Vagina (tissue), 2 donors: ENCODE measurements at regions not wholly inside any gene's neighbourhood (a gene's known extent, or its start where the extent isn't known, plus 50 kb on each side); places are given as distances from the start of the nearest gene placed in this dataset.

Experiments used
- POLR2A ChIP-seq, 2 donors: fragments of 450-650 bp; IDR thresholded peaks; one replicate each; pipeline ENCODE4 v1.6.1; 2017; ENCODE audit warnings: antibody characterized with exemption in 2 of 2, mild to moderate bottlenecking in 2 of 2, moderate library complexity in 2 of 2
- POLR2AphosphoS5 ChIP-seq, 2 donors: sonication (generic); formaldehyde crosslinking; IDR thresholded peaks; one replicate each; pipeline ENCODE4 v1.9.0; 2017; ENCODE audit warnings: antibody characterized with exemption in 2 of 2, mild to moderate bottlenecking in 2 of 2, low read depth in 1 of 2; ENCODE audit not compliant: insufficient read depth in 1 of 2
- TF ChIP-seq, protein P1 (sequence below), 3 experiments: fragments of 450-650 bp in 2 of 3; fragments of 200-600 bp in 1 of 3; sonication (generic) in 1 of 3; IDR thresholded peaks; one replicate each; pipeline ENCODE4 v1.5.1; 2017 to 2019; ENCODE audit warnings: antibody characterized with exemption in 3 of 3, mild to moderate bottlenecking in 2 of 3, moderate library complexity in 2 of 3

DNA sequence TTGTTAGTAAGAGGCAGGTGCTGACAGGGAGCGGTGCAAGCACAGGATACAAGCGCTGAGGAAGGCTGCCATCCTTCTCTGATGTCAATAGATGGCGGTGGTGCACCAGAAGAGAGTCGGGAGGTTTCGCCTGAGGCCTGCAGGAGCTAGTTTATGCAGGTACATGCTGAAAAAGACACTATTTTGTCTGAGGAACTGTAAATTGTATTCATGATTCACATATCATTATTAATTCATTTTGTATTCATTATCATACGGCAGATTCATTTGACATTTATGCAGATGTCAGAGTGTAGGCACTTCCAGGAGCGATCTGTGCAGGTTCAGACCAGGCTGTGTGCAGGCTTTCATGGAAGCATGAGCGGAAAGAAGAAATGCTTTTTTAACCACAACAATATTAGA, 824.0 kb downstream of the STIM2 start:
- no peak for TF ChIP-seq POLR2A (IDR thresholded peaks at IDR 0.05)
- TF ChIP-seq, protein P1, sequence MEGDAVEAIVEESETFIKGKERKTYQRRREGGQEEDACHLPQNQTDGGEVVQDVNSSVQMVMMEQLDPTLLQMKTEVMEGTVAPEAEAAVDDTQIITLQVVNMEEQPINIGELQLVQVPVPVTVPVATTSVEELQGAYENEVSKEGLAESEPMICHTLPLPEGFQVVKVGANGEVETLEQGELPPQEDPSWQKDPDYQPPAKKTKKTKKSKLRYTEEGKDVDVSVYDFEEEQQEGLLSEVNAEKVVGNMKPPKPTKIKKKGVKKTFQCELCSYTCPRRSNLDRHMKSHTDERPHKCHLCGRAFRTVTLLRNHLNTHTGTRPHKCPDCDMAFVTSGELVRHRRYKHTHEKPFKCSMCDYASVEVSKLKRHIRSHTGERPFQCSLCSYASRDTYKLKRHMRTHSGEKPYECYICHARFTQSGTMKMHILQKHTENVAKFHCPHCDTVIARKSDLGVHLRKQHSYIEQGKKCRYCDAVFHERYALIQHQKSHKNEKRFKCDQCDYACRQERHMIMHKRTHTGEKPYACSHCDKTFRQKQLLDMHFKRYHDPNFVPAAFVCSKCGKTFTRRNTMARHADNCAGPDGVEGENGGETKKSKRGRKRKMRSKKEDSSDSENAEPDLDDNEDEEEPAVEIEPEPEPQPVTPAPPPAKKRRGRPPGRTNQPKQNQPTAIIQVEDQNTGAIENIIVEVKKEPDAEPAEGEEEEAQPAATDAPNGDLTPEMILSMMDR (IDR thresholded peaks at IDR 0.05) = peak in 1 of 3 experiments; percentile 48
- TF ChIP-seq POLR2AphosphoS5 (IDR thresholded peaks at IDR 0.05; ENCODE audit: insufficient read depth in 1 of 2, low read depth in 1 of 2) = no peak
